Thyroid gland (tissue), 4 donors: ENCODE measurements at regions not wholly inside any gene's neighbourhood (a gene's known extent, or its start where the extent isn't known, plus 50 kb on each side); places are given as distances from the start of the nearest gene placed in this dataset.

Source experiments
- DNase-seq, 2 donors: peaks; one replicate each; pipeline ENCODE4 v3.0.0-alpha.2; 2019
- H3K27ac ChIP-seq, 3 donors: fragments of 200-600 bp; sonication (generic); 1 replicate in 2 of 3; 2 replicates in 1 of 3; pipeline ENCODE4 v1.5.1; 2016 to 2019; ENCODE audit warnings: mild to moderate bottlenecking in 1 of 3, moderate library complexity in 1 of 3
- H3K27me3 ChIP-seq: fragments of 200-600 bp; sonication (generic); one replicate; pipeline ENCODE4 v1.5.1; 2019
- H3K36me3 ChIP-seq, 2 donors: fragments of 200-600 bp; sonication (generic); one replicate each; pipeline ENCODE4 v1.5.1; 2016 to 2019
- H3K4me1 ChIP-seq, 2 donors: fragments of 200-600 bp; sonication (generic); one replicate each; pipeline ENCODE4 v1.5.1; 2017 to 2019
- H3K4me3 ChIP-seq, 3 donors: fragments of 200-600 bp; sonication (generic); replicated peaks in 1 of 3; 1 replicate in 2 of 3; 2 replicates in 1 of 3; pipeline ENCODE4 v1.5.1; 2016; ENCODE audit warnings: mild to moderate bottlenecking in 1 of 3
- H3K9me3 ChIP-seq: fragments of 200-600 bp; sonication (generic); one replicate; pipeline ENCODE4 v1.5.1; 2017
- POLR2A ChIP-seq, 2 donors: fragments of 450-650 bp; IDR thresholded peaks; one replicate each; pipeline ENCODE4 v1.6.1; 2017; ENCODE audit warnings: antibody characterized with exemption in 2 of 2, mild to moderate bottlenecking in 2 of 2, moderate library complexity in 1 of 2
- WGBS, 2 donors: methylation state at CpG; one replicate each; pipeline ENCODE4 v1.1.5; 2017; 5-methylcytosine and 5-hydroxymethylcytosine counted together
- intact Hi-C: fragments of 100-400 bp; cut with DNase I; formaldehyde crosslinking; loops from one replicate; pipeline ENCODE4 v1.15.1; 2023
- TF ChIP-seq, protein P1 (sequence below), 6 experiments: fragments of 200-600 bp in 3 of 6; fragments of 450-650 bp in 3 of 6; sonication (generic) in 3 of 6; IDR thresholded peaks; one replicate each; pipeline ENCODE4 v1.5.1; 2016 to 2019; ENCODE audit warnings: antibody characterized with exemption in 6 of 6, mild to moderate bottlenecking in 2 of 6, inconsistent platforms in 1 of 6, moderate library complexity in 1 of 6

DNA sequence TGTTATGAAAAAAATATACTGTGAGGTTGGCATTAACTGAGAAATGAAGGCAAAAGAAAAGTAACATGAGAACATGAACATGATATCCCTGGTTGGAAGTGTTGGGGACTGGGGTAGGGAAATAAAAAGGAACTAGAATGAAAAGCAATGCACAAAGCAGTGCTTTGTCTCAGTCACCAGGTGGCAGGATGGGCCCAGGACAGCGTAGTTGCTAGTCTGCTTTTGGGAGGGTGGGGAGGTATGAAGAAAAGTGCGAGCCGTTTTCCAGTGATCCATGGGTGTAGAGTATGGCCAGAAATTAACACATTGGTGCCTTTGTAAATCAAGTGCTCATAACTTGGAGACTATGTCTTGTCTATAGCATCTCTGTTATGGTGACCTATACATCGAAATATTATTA is 662.5 kb upstream of the SALL1 start:
- Histone ChIP-seq H3K36me3 (no peaks in the 10 kb centered on the region), H3K4me1 (peaks cover 0 to 6% of the 10 kb centered on the region in 2 donors), H3K9me3 (no peaks in the 10 kb centered on the region), H3K27ac (no peak overlapping the region), H3K27me3 (no peaks in the 10 kb centered on the region), H3K4me3 (no peak overlapping the region)
- TF ChIP-seq, protein P1, sequence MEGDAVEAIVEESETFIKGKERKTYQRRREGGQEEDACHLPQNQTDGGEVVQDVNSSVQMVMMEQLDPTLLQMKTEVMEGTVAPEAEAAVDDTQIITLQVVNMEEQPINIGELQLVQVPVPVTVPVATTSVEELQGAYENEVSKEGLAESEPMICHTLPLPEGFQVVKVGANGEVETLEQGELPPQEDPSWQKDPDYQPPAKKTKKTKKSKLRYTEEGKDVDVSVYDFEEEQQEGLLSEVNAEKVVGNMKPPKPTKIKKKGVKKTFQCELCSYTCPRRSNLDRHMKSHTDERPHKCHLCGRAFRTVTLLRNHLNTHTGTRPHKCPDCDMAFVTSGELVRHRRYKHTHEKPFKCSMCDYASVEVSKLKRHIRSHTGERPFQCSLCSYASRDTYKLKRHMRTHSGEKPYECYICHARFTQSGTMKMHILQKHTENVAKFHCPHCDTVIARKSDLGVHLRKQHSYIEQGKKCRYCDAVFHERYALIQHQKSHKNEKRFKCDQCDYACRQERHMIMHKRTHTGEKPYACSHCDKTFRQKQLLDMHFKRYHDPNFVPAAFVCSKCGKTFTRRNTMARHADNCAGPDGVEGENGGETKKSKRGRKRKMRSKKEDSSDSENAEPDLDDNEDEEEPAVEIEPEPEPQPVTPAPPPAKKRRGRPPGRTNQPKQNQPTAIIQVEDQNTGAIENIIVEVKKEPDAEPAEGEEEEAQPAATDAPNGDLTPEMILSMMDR (IDR thresholded peaks at IDR 0.05), result no peak
- no peak for TF ChIP-seq POLR2A (IDR thresholded peaks at IDR 0.05)
- 90% methylated on average over 4 of the region's 4 CpGs for WGBS, 2 donors
- no peak for DNase-seq
- intact Hi-C loops, result no loop called here

DNA sequence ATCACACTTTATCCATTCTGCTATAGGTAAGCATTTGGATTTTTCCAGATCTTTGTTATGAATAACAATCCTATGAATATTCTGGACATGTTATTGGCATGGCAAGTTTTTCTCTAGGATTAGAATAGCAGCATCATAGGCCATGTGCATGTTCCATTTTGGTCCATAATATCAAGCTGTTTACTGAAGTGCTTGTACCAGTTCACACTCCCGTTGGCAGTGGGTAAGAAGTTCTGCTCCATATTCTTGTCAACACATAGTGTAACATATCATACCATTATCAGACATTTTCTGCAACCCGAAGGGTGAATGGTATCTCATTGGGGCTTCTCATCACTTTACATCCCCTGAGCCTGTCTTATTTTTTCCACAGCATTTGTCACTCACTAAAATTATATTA is 661.9 kb upstream of the SALL1 start:
- DNase-seq, result no peak
- no peak overlapping the region for H3K27ac ChIP-seq
- no peaks in the 10 kb centered on the region for H3K9me3 ChIP-seq
- H3K27me3 ChIP-seq, result no peaks in the 10 kb centered on the region
- TF ChIP-seq POLR2A (IDR thresholded peaks at IDR 0.05), result no peak
- TF ChIP-seq, protein P1 (IDR thresholded peaks at IDR 0.05), result no peak
- 87 to 89% methylated on average over 2 of the region's 2 CpGs for WGBS, 2 donors
- H3K4me3 ChIP-seq, result no peak overlapping the region
- intact Hi-C loops, result no loop called here
- no peaks in the 10 kb centered on the region for H3K36me3 ChIP-seq
- no peaks in the 10 kb centered on the region for H3K4me1 ChIP-seq

DNA sequence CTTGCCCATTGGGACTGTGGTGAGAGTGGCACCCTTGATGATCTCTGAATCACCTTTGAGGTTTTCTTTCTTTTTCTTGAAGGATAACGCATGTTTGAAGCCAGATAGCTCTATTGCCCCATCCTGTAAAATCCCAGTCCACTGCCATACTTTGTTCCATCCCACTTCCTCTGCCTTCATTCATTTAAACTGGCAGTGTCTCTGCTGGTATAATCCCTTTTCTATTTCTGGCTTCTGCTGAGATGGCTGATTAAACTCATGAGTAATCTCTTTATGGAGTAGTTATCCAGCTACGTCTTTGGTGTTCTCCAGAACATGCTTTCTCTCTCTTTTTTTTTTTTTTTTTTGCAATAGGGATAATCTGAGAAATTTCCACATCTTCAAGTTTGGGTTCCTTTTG is 656.5 kb upstream of the SALL1 start:
- TF ChIP-seq POLR2A (IDR thresholded peaks at IDR 0.05), result no peak
- TF ChIP-seq, protein P1 (IDR thresholded peaks at IDR 0.05), result no peak
- intact Hi-C loops, result no loop called here
- DNase-seq, result no peak
- Histone ChIP-seq H3K36me3 (no peaks in the 10 kb centered on the region), H3K4me3 (no peak overlapping the region), H3K27ac (no peak overlapping the region), H3K9me3 (no peaks in the 10 kb centered on the region), H3K4me1 (no peaks in the 10 kb centered on the region), H3K27me3 (no peaks in the 10 kb centered on the region)
- WGBS, 2 donors, result 78 to 81% methylated on average over 2 of the region's 2 CpGs

DNA sequence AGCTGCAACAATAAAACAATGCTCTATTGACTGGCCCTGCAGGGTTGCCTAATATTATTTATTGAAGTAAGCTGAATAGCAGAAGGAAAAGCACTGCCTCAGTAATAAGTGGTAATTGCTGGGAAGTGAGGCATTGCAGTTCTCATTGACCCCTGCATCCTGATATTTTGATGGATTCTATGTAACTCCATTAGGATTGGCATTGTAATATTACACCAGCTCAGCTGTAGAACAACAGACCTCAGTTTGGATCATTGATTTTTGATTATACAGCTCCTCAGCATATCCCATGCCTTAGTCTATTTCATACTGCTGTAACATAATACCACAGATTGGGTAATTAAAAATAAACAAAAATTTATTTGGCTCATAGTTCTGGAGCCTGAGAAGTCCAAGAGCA is 650.6 kb upstream of the SALL1 start:
- TF ChIP-seq POLR2A (IDR thresholded peaks at IDR 0.05), result no peak
- TF ChIP-seq, protein P1 (IDR thresholded peaks at IDR 0.05), result no peak
- no peaks in the 10 kb centered on the region for H3K36me3 ChIP-seq
- DNase-seq, result no peak
- intact Hi-C loops, result no loop called here
- no peaks in the 10 kb centered on the region for H3K27me3 ChIP-seq
- no peak overlapping the region for H3K27ac ChIP-seq
- H3K4me3 ChIP-seq, result no peak overlapping the region
- no peaks in the 10 kb centered on the region for H3K4me1 ChIP-seq
- no peaks in the 10 kb centered on the region for H3K9me3 ChIP-seq

DNA sequence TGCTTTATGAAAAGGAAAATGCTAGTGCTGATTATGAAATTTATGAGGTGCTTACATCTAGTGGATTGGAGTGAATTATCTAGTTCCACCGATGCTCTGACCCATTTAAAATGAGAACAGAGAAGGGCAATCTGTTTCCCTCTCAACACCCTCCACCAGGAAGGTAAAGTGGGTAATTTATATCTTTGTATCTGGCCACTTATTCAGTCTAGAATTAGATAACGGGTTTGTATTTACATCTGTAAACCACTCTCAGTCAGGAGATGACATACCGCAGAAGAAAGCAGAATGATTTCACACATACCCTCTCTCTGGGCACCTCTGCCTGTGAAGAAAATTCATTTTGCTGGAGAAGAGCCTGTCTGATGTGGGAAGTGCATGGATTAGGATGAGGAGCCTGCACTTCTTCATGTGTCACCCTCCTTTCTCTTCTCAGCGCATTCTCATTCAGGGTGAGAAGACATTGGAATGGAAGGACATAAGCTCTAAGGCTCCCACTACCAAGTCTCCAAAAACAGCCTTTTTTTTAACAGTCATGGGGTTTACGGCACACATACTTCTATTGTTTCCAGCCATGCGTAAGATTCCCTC is 646.7 kb upstream of the SALL1 start:
- TF ChIP-seq POLR2A (IDR thresholded peaks at IDR 0.05), result no peak
- TF ChIP-seq, protein P1 (IDR thresholded peaks at IDR 0.05), result no peak
- H3K4me1 ChIP-seq, result peaks cover 4 to 8% of the 10 kb centered on the region in 2 donors
- no peak overlapping the region for H3K27ac ChIP-seq
- no peak overlapping the region for H3K4me3 ChIP-seq
- H3K9me3 ChIP-seq, result no peaks in the 10 kb centered on the region
- intact Hi-C loops, result no loop called here
- H3K27me3 ChIP-seq, result no peaks in the 10 kb centered on the region
- no peak for DNase-seq
- H3K36me3 ChIP-seq, result no peaks in the 10 kb centered on the region
- 81 to 90% methylated on average over 6 of the region's 6 CpGs for WGBS, 2 donors
